ENCODE measurements at regions not wholly inside any gene's neighbourhood (a gene's known extent, or its start where the extent isn't known, plus 50 kb on each side); places are given as distances from the start of the nearest gene placed in this dataset.

GRCh38 chr7:84924353-84924752 lies 262.5 kb downstream of the SEMA3D start:
- ATAC-seq, result no peak
- no peak for TF ChIP-seq POLR2AphosphoS5 (IDR thresholded peaks at IDR 0.05; ENCODE audit: low read depth, low read length)
- TF ChIP-seq, protein P1, sequence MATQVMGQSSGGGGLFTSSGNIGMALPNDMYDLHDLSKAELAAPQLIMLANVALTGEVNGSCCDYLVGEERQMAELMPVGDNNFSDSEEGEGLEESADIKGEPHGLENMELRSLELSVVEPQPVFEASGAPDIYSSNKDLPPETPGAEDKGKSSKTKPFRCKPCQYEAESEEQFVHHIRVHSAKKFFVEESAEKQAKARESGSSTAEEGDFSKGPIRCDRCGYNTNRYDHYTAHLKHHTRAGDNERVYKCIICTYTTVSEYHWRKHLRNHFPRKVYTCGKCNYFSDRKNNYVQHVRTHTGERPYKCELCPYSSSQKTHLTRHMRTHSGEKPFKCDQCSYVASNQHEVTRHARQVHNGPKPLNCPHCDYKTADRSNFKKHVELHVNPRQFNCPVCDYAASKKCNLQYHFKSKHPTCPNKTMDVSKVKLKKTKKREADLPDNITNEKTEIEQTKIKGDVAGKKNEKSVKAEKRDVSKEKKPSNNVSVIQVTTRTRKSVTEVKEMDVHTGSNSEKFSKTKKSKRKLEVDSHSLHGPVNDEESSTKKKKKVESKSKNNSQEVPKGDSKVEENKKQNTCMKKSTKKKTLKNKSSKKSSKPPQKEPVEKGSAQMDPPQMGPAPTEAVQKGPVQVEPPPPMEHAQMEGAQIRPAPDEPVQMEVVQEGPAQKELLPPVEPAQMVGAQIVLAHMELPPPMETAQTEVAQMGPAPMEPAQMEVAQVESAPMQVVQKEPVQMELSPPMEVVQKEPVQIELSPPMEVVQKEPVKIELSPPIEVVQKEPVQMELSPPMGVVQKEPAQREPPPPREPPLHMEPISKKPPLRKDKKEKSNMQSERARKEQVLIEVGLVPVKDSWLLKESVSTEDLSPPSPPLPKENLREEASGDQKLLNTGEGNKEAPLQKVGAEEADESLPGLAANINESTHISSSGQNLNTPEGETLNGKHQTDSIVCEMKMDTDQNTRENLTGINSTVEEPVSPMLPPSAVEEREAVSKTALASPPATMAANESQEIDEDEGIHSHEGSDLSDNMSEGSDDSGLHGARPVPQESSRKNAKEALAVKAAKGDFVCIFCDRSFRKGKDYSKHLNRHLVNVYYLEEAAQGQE (IDR thresholded peaks at IDR 0.05; ENCODE audit: insufficient read depth in 1 of 2, low read depth in 2 of 2, low read length in 1 of 2), result no peak
- TF ChIP-seq SIN3A (IDR thresholded peaks at IDR 0.05; ENCODE audit: borderline replicate concordance, insufficient read depth, low read depth, low read length), result no peak
- TF ChIP-seq, protein P2, sequence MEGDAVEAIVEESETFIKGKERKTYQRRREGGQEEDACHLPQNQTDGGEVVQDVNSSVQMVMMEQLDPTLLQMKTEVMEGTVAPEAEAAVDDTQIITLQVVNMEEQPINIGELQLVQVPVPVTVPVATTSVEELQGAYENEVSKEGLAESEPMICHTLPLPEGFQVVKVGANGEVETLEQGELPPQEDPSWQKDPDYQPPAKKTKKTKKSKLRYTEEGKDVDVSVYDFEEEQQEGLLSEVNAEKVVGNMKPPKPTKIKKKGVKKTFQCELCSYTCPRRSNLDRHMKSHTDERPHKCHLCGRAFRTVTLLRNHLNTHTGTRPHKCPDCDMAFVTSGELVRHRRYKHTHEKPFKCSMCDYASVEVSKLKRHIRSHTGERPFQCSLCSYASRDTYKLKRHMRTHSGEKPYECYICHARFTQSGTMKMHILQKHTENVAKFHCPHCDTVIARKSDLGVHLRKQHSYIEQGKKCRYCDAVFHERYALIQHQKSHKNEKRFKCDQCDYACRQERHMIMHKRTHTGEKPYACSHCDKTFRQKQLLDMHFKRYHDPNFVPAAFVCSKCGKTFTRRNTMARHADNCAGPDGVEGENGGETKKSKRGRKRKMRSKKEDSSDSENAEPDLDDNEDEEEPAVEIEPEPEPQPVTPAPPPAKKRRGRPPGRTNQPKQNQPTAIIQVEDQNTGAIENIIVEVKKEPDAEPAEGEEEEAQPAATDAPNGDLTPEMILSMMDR (IDR thresholded peaks at IDR 0.05), result no peak
- TF ChIP-seq TCF7L2 (IDR thresholded peaks at IDR 0.05; ENCODE audit: low read depth, low read length), result no peak
- BruUV-seq (replicated peaks), result no TSS peak

GRCh38 chr7:84923348-84923747 lies 263.5 kb downstream of the SEMA3D start:
- ChIA-PET POLR2A (no interaction called here), CTCF (no interaction called here)
- Histone ChIP-seq H3K36me3 (ENCODE audit: control insufficient read depth, insufficient read depth, low read length) (no peaks in the 10 kb centered on the region), H3K4me3 (ENCODE audit: low read depth in 2 of 2, low read length in 2 of 2) (no peak overlapping the region), H3K27me3 (ENCODE audit: control insufficient read depth, insufficient read depth, low read length) (no peaks in the 10 kb centered on the region), H3K4me1 (ENCODE audit: control insufficient read depth, insufficient read depth, low read length) (no peaks in the 10 kb centered on the region), H3K9me3 (ENCODE audit: control insufficient read depth, insufficient read depth, low read depth, low read length) (no peaks in the 10 kb centered on the region), H3K27ac (ENCODE audit: low read length) (no peak overlapping the region)
- DNase-seq (ENCODE audit: low read depth, low spot score) (no peak), ATAC-seq (no peak)
- intact Hi-C loops (cut with micrococcal nuclease; ENCODE audit: unreplicated experiment) (no loop called here), in situ Hi-C loops (cut with HindIII; ENCODE audit: low pct_unique_long_range_greater_than_20kb, low sequenced_read_pairs) (no loop called here)
- TF ChIP-seq POLR2AphosphoS5 (IDR thresholded peaks at IDR 0.05; ENCODE audit: low read depth, low read length), result no peak
- TF ChIP-seq, protein P1 (IDR thresholded peaks at IDR 0.05; ENCODE audit: insufficient read depth in 1 of 2, low read depth in 2 of 2, low read length in 1 of 2), result no peak
- no peak for TF ChIP-seq TCF7L2 (IDR thresholded peaks at IDR 0.05; ENCODE audit: low read depth, low read length)
- TF ChIP-seq SIN3A (IDR thresholded peaks at IDR 0.05; ENCODE audit: borderline replicate concordance, insufficient read depth, low read depth, low read length), result no peak
- TF ChIP-seq, protein P2 (IDR thresholded peaks at IDR 0.05), result no peak
- BruUV-seq (replicated peaks), result no TSS peak

More at GRCh38 chr7:84924353-84924752, 262.5 kb downstream of the SEMA3D start:
- DNase-seq (ENCODE audit: low read depth, low spot score), result no peak
- POLR2A ChIA-PET, result no interaction called here
- Histone ChIP-seq H3K27ac (ENCODE audit: low read length) (no peak overlapping the region), H3K36me3 (ENCODE audit: control insufficient read depth, insufficient read depth, low read length) (no peaks in the 10 kb centered on the region), H3K9me3 (ENCODE audit: control insufficient read depth, insufficient read depth, low read depth, low read length) (no peaks in the 10 kb centered on the region), H3K4me1 (ENCODE audit: control insufficient read depth, insufficient read depth, low read length) (no peaks in the 10 kb centered on the region), H3K27me3 (ENCODE audit: control insufficient read depth, insufficient read depth, low read length) (no peaks in the 10 kb centered on the region), H3K4me3 (ENCODE audit: low read depth in 2 of 2, low read length in 2 of 2) (no peak overlapping the region)
- intact Hi-C loops (cut with micrococcal nuclease; ENCODE audit: unreplicated experiment) (no loop called here), in situ Hi-C loops (cut with HindIII; ENCODE audit: low pct_unique_long_range_greater_than_20kb, low sequenced_read_pairs) (no loop called here)
- CTCF ChIA-PET, result interaction anchor here (0.6 kb wide), 1 partner anchor 56 kb away, joined by 3 read pairs; no protein-coding TSS in a partner anchor
